Calu3 (cell line): ENCODE measurements at regions not wholly inside any gene's neighbourhood (a gene's known extent, or its start where the extent isn't known, plus 50 kb on each side); places are given as distances from the start of the nearest gene placed in this dataset.
"Not testable (repeated sequence)": the region's sequence is repeated elsewhere in the genome, so short reads cannot be mapped to it uniquely, and the experiment has no call there.

Source experiments
- BruUV-seq: library from RNA; stranded (reverse); fragments of 400-500 nt; replicated peaks from 2 replicates; lab custom pipeline; 2021; lab: Mats Ljungman, UMichigan
- CTCF ChIA-PET: fragments of 300-600 bp; sonication (Branson Sonifier 250); formaldehyde crosslinking; loops from one replicate; lab custom pipeline; 2022; ENCODE audit warnings: antibody characterized with exemption; lab: Charles Lee
- DNase-seq: peaks from one replicate; pipeline ENCODE4 v3.0.0; 2022
- H3K27ac Mint-ChIP-seq: one replicate; pipeline ENCODE4 v1.8.0; 2022; ENCODE audit warnings: mixed read lengths; ENCODE audit not compliant: unreplicated experiment
- H3K27me3 Mint-ChIP-seq: one replicate; pipeline ENCODE4 v1.8.0; 2022; ENCODE audit warnings: mixed read lengths; ENCODE audit not compliant: unreplicated experiment
- H3K36me3 Mint-ChIP-seq: one replicate; pipeline ENCODE4 v1.8.0; 2022; ENCODE audit warnings: mild to moderate bottlenecking, moderate library complexity, mixed read lengths; ENCODE audit not compliant: insufficient read depth, unreplicated experiment
- H3K4me1 Mint-ChIP-seq: one replicate; pipeline ENCODE4 v1.8.0; 2022; ENCODE audit warnings: mild to moderate bottlenecking, low read depth, mixed read lengths; ENCODE audit not compliant: unreplicated experiment
- H3K4me3 Mint-ChIP-seq: one replicate; pipeline ENCODE4 v1.8.0; 2022; ENCODE audit warnings: mild to moderate bottlenecking, low read depth, moderate library complexity, mixed read lengths; ENCODE audit not compliant: unreplicated experiment
- H3K9me3 Mint-ChIP-seq: one replicate; pipeline ENCODE4 v1.8.0; 2022; ENCODE audit warnings: low read depth, mixed read lengths; ENCODE audit not compliant: unreplicated experiment
- intact Hi-C: fragments of 100-400 bp; cut with micrococcal nuclease; formaldehyde crosslinking; loops from one replicate; pipeline ENCODE4 v1.10.0; 2022; ENCODE audit not compliant: unreplicated experiment
- TF ChIP-seq, protein P1 (sequence below): fragments of 200-600 bp; IDR thresholded peaks from one replicate; pipeline ENCODE4 v1.8.0; 2022; ENCODE audit warnings: antibody characterized with exemption; ENCODE audit not compliant: unreplicated experiment

DNA sequence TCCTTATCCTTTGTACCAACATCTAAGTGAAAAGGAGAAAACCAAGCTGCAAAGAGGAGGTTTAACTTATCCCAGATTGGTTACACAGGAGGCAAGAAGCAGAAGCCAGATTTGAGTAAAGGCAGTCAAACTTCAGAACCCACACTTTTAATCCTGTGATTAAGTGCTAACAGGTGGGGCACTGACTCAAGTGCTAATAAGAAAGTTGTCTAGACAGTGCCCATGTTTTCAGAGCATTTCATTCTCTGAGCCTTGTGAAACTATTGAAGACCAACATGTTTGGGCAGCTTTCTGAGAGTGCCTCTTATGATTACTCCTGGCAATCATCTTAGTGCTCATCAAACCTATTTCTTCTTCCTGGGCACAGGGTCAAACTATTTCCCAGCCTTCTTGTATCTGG, 380.8 kb downstream of the KCNRG start:
- H3K27me3 Mint-ChIP-seq, result no peaks in the 10 kb centered on the region
- DNase-seq, result no peak
- H3K4me3 Mint-ChIP-seq, result no peak overlapping the region
- H3K9me3 Mint-ChIP-seq, result no peaks in the 10 kb centered on the region
- BruUV-seq, result no TSS peak
- CTCF ChIA-PET, result no interaction called here
- H3K27ac Mint-ChIP-seq, result no peak overlapping the region
- TF ChIP-seq, protein P1, sequence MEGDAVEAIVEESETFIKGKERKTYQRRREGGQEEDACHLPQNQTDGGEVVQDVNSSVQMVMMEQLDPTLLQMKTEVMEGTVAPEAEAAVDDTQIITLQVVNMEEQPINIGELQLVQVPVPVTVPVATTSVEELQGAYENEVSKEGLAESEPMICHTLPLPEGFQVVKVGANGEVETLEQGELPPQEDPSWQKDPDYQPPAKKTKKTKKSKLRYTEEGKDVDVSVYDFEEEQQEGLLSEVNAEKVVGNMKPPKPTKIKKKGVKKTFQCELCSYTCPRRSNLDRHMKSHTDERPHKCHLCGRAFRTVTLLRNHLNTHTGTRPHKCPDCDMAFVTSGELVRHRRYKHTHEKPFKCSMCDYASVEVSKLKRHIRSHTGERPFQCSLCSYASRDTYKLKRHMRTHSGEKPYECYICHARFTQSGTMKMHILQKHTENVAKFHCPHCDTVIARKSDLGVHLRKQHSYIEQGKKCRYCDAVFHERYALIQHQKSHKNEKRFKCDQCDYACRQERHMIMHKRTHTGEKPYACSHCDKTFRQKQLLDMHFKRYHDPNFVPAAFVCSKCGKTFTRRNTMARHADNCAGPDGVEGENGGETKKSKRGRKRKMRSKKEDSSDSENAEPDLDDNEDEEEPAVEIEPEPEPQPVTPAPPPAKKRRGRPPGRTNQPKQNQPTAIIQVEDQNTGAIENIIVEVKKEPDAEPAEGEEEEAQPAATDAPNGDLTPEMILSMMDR, result no peak
- intact Hi-C loops, result no loop called here
- H3K36me3 Mint-ChIP-seq, result no peaks in the 10 kb centered on the region
- no peaks in the 10 kb centered on the region for H3K4me1 Mint-ChIP-seq

- CTCF ChIA-PET, H3K4me1 Mint-ChIP-seq, H3K27me3 Mint-ChIP-seq, H3K9me3 Mint-ChIP-seq, H3K36me3 Mint-ChIP-seq, intact Hi-C loops, BruUV-seq, H3K27ac Mint-ChIP-seq, H3K4me3 Mint-ChIP-seq, DNase-seq: not testable (repeated sequence)
These were observed 381.4 kb downstream of the KCNRG start for GRCh38 chr13:50396618-50397017.

DNA sequence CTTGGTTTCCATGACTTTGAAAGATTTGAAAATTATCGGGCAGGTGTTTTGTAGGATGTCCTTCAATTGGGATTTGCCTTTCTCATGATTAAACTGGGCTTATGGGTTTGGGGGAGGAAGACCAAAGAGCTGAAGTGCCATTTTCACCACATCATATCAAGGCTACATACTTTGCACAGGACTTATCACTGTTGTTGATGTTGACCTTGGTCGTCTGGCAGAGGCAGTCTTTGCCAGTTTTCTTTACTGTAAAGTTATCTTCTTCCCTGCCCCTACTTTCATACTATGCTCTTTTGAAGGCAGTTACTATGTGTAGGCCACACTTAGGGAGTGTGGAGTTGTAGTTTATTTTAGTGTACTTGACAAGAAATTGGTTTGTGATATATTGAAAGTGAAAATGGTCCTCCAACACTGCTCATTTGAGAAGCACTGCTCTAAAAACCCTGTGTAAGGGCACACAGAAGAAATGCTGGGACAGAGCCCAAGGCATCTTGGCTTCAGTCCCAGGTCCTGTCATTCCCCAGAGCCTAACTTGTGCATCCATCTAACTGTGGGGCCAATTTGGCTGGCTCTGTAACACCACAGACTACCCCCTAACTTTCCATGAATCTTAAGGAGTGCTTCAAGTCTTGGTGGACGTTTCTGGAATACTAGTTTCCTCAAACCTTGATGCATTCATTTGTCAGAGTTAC, 384.9 kb downstream of the KCNRG start:
- Mint-ChIP-seq H3K27me3 (no peaks in the 10 kb centered on the region), H3K9me3 (peaks cover 3% of the 10 kb centered on the region), H3K4me3 (no peak overlapping the region), H3K4me1 (peaks cover 9% of the 10 kb centered on the region), H3K27ac (no peak overlapping the region), H3K36me3 (no peaks in the 10 kb centered on the region)
- no peak for DNase-seq
- BruUV-seq, result no TSS peak
- TF ChIP-seq, protein P1, result no peak
- intact Hi-C loops, result no loop called here
- CTCF ChIA-PET, result no interaction called here

DNA sequence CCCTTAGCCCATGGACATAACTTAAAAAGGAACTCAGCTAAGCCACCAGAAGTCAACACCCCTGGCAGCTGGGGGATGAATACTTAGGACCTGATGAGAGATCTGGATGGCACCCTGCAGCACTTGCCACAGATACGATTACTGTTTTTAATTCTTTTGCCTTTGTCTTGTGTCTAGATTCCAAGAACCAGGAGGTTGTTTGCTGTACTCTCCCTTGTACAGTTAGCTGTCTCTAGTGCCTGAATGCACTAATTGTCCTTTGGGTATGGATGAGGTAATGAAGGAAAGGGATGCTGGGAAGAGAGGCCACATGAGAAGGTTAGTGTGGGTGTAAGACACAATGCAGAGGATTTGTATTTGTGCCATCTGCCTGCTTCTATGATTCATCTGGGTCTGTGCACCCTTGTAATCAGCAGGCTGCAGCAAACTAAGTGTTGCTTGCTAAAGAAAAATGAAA, 385.8 kb downstream of the KCNRG start:
- DNase-seq, result no peak
- CTCF ChIA-PET, result interaction anchor here (0.7 kb wide), 1 partner anchor 22 kb away, joined by 6 read pairs; no protein-coding TSS in a partner anchor
- Mint-ChIP-seq H3K27me3 (no peaks in the 10 kb centered on the region), H3K27ac (no peak overlapping the region), H3K36me3 (no peaks in the 10 kb centered on the region), H3K4me1 (peaks cover 9% of the 10 kb centered on the region), H3K4me3 (no peak overlapping the region), H3K9me3 (peaks cover 3% of the 10 kb centered on the region)
- BruUV-seq, result no TSS peak
- TF ChIP-seq, protein P1, result no peak
- intact Hi-C loops, result no loop called here

- Mint-ChIP-seq H3K36me3 (no peaks in the 10 kb centered on the region), H3K9me3 (peaks cover 3% of the 10 kb centered on the region), H3K4me1 (peaks cover 9% of the 10 kb centered on the region), H3K4me3 (no peak overlapping the region), H3K27me3 (no peaks in the 10 kb centered on the region), H3K27ac (no peak overlapping the region)
- no TSS peak for BruUV-seq
- intact Hi-C loops, result no loop called here
- TF ChIP-seq, protein P1, result no peak
- CTCF ChIA-PET, result no interaction called here
- DNase-seq, result no peak
These were observed 386.6 kb downstream of the KCNRG start for GRCh38 chr13:50401721-50402465.
